LNCaP clone FGC (cell line): ENCODE measurements at regions not wholly inside any gene's neighbourhood (a gene's known extent, or its start where the extent isn't known, plus 50 kb on each side); places are given as distances from the start of the nearest gene placed in this dataset.

Experiments
- DNase-seq: peaks from one replicate; pipeline ENCODE4 v3.0.0-alpha.2; 2011; ENCODE audit warnings: low read depth
- H3K4me3 ChIP-seq: 2 replicates; pipeline ENCODE4 v1.5.1; 2011; ENCODE audit warnings: mild to moderate bottlenecking, low read depth, low read length, control low read depth
- CTCF ChIP-seq: IDR thresholded peaks from 2 replicates; pipeline ENCODE4 v1.5.1; 2012; ENCODE audit warnings: mild to moderate bottlenecking; ENCODE audit not compliant: control insufficient read depth, insufficient read depth; ENCODE audit errors: extremely low read depth

- no peak overlapping the region for H3K4me3 ChIP-seq
- TF ChIP-seq CTCF: no peak
- DNase-seq: no peak
Measured at GRCh38 chr12:65638324-65638723, 186.0 kb upstream of the HMGA2 start.

DNA sequence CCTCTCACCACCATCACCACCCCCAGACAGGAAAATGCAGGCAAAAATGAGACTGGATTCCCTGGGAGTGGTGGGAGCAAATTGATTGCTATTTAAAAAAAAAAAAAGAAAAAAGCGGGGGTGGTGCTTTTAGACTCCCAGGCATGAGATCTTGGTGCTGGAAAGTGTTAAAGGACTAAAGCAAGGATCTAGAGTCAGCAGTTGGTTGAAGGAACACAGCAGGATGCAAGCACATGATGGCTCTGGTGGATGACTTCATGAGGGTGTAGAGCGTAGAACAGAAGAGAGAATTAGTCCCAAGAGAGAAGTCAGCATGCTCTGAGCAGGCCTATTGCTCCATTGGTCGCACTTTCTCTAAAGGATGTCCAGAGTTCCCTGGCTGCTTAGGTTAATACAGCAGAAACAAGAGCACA, 183.8 kb upstream of the HMGA2 start:
- no peak for TF ChIP-seq CTCF
- no peak overlapping the region for H3K4me3 ChIP-seq
- no peak for DNase-seq

DNA sequence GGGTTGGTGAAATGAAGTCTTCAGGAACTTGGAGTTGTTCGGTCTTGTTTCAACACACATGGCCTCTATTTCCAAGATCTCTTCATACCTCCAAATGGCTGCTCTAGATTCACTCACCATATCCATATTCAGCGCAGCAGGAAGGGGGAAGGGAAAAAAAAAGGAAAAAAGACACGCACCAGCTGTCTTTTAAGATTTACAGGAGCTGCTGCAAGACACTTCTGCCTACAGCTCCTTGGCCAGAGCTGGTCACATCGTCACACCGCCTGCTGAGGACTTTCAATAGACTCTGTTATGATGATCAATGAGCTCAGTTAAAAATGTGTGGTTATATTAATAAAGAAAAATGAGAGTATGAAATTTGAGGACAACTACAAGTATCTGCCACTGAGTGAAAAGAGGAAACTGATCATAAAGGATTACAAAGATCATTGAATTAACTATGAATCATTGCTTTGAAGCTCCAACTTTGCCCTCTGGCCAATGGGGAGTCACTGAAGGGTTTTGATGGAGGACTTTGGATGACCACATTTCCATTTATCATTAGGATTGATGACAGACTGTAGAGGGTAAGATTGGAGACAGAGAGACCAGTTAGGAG, 182.1 kb upstream of the HMGA2 start:
- no peak overlapping the region for H3K4me3 ChIP-seq
- no peak for DNase-seq
- TF ChIP-seq CTCF: no peak

GRCh38 chr12:65643171-65643570, 181.1 kb upstream of the HMGA2 start:
- no peak for TF ChIP-seq CTCF
- DNase-seq: no peak
- H3K4me3 ChIP-seq: no peak overlapping the region

GRCh38 chr12:65643595-65644386, 180.5 kb upstream of the HMGA2 start:
- no peak overlapping the region for H3K4me3 ChIP-seq
- DNase-seq: no peak
- TF ChIP-seq CTCF: no peak

GRCh38 chr12:65646127-65646643, 178.1 kb upstream of the HMGA2 start:
- TF ChIP-seq CTCF: no peak
- no peak overlapping the region for H3K4me3 ChIP-seq
- DNase-seq: no peak
